ENCODE measurements at regions not wholly inside any gene's neighbourhood (a gene's known extent, or its start where the extent isn't known, plus 50 kb on each side); places are given as distances from the start of the nearest gene placed in this dataset.
"Not testable (repeated sequence)": the region's sequence is repeated elsewhere in the genome, so short reads cannot be mapped to it uniquely, and the experiment has no call there.

GRCh38 chr10:28186887-28187578, 115.8 kb downstream of the MPP7 start:
- DNase-seq: no peak

DNA sequence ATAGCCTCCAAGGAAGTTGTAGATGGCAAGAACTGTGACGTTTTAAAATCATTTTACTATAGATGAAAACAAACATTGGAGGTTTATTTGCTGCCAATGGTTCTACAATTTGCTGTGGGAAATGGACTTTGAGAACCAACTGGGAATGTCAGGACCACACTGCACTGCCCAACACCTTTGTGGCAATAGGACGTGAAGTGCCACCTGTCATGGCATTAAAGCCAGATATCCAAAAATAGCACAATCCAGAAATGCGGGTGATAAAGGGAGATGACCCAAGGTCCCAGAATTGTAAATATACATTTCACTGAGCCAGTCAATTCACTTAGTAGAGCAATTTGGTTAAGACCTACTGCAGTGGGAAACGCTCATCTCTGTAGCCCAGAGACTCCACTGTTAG, 116.4 kb downstream of the MPP7 start:
- no peak for DNase-seq

- no peak for DNase-seq
Measured at GRCh38 chr10:28184810-28185209, 118.1 kb downstream of the MPP7 start.

DNA sequence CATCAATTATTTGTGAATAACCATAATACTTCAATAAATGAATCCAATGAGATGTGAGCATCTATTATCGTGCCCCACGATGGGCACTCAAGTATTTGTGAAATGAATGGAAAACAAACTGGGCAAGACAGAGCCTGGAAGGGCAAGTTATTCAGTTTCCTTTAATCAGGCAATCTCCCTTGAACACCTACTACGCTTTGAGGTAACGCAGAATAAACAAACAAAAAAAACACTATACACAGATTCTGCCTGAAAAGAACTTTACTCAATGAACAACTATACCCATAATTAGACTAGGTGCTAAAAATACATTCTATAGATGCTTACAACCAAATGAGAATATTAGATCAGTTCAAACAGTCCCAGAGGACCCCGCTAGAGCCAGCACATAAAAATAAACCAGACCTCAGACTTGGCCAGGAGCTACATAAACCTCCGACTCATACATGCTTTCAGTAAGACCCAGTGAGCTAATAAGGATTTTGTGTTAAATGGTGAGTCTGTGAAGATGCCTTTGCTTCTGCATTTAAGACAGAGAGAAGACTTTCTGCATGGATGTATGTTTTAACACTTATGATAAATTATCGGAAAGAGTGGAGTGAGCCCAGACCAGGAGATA, 121.3 kb downstream of the MPP7 start:
- no peak for DNase-seq

- no peak for DNase-seq
Measured at GRCh38 chr10:28180654-28181053, 122.2 kb downstream of the MPP7 start.

DNA sequence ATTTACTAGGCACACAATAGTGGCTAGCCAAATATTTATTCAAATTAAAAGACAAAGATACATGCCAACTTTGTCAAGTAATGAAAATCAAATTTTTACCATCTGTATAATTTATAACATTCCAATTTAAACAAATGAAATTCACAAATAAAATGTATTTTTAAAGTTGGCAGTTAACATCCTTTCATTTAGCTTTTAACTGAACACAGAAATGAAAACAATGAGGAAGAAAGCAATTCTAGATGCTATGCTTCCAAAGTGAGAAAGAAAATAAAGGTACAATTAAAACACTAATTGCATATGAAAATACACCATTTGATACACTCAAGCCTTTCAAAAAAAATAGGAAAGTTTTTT, 123.1 kb downstream of the MPP7 start:
- DNase-seq: no peak

DNA sequence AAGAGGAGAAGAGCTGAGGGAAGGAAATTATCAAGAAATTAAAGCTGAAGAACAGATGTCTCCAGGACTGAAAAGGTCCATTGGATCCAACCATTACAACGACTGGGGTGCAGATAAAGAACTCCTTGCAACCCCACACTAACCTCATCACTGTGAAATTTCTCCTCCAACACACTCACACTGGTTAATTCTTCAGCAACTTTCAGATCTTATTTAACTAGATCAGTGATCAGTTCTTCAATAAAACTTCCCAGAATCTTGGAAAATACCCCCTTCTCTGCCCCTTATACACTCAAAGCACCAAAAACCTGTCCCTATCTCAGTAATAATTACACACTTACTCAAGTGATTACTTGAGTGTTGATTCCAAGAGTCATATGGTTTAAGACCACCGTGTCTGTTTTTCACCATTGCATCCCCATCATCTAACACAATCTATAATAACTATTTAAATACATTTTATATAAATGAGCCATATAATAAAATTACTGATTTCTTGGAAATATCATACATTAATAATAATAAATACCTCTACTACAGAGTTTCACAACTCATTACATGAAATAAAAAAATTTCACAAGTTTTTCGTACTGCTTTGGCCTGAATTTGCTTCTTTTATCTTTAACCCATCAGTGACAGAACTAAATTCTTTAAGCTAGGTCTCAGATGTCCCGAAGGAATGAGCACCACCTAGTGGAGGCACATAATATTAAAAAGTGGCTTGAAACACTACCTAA, 123.7 kb downstream of the MPP7 start:
- DNase-seq: no peak

DNA sequence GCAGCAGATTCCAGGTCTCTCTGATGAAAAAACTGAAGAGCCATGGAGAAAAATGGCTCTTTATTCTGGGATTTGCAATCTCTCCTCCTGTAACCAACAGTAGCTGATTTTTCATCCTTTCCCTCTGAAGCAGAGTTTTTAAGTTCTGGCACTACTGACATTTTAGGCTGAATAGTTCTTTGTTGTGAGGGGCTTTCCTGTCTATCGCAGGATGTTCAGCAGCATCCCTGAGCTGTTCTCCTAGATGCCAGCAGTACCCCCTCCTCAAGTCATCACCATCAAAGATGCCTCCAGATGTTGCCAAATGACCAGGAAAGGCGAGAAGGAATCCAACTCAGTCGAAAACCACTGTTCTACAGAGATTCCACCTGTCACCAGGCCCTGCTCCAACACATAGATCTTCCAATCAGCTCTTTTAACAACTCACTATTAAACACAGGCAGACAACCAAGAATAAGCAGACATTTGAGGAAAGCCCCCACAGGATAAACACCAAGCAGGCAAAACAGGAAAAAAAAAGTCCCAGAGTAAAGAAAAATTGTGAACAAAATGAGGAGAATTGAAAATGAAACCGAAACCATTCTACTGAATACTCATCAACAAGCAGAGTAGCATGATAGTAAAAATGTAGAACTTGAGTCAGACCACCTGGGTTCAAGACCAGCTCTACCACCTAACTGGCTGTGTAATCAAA, 124.8 kb downstream of the MPP7 start:
- no peak for DNase-seq

- DNase-seq: not testable (repeated sequence)
Measured at GRCh38 chr10:28176498-28176897, 126.4 kb downstream of the MPP7 start.

DNA sequence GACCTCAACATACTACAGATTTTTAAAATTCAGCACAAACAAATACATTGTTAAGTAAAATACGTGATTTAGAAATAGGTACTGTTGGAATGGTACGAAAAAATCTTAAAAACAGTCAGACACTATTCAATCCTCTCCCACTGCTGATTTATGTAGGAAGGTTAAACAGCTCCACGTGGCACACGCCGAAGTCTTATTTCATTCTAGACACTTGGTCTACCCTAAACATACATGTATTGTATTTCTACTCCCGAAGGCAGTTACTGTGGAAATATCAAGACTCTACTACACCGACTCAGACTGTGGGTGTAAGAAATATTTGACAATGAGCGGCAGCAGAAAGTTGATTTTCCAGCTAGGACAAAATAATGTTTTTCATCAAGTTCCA, 130.6 kb downstream of the MPP7 start:
- DNase-seq: no peak

DNA sequence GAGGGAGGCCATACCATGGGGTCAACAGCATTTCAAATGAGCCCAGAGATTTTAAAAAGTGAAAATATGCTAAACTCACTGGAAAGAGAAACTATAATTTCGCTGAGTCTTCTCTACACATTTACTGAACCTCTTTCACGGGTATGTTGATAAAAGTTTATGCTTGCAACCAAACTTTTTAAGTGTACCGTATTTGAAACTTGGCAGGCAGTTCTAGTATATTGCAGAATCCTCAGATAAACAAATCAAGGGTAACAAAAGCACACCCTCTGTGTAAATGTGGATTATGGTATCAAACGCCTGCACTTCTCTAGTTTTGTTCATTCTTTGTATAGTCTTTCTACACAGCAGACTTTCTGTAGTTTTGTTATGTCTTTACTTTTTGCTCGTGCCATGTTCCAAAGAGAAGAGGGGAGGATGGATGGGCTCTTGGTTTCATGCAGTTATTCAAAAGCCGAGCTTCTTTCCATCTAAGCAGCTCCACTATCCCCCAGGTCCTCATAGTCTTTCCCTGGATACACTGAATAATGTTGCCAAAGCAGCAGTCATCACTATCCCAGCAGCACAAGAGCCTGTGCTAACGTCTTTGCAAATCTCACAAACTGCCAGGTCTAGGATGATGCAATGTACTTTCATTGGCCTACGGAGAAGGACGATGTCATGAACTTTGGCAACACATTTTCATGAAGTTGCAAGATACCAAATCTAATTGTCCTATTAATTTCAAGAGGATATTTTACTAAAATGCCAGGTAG, 131.2 kb downstream of the MPP7 start:
- DNase-seq: no peak

- no peak for DNase-seq
Measured at GRCh38 chr10:28169525-28169924, 133.3 kb downstream of the MPP7 start.

GRCh38 chr10:28160866-28161405, 141.9 kb downstream of the MPP7 start:
- no peak for DNase-seq

- DNase-seq: no peak
Measured at GRCh38 chr10:28157379-28157778, 145.5 kb downstream of the MPP7 start.

- DNase-seq: no peak
Measured at GRCh38 chr10:28155726-28156125, 147.1 kb downstream of the MPP7 start.

DNA sequence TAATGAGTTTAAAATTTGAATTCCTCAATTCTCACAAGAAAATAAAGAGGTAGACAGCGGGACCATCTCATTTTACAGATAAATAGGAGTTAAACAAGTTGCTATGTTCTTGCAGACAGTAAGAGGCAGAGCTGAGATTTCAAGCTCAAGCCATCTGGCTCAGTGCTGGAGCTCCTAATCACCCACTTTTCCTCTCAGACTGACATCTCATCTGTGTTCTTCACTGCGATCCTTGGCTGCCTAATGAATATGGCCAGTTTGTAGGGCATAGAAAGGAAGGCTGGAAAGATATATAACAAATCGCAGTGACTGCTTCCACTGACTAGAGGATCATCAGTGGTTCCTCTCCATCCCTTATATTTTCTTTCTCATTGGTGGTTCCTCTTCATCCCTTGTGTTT, 151.2 kb downstream of the MPP7 start:
- DNase-seq: no peak

- DNase-seq: no peak
Measured at GRCh38 chr10:28149746-28150145, 150.9 kb upstream of the ODAD2 start.

GRCh38 chr10:28147706-28148105, 148.8 kb upstream of the ODAD2 start:
- no peak for DNase-seq

DNA sequence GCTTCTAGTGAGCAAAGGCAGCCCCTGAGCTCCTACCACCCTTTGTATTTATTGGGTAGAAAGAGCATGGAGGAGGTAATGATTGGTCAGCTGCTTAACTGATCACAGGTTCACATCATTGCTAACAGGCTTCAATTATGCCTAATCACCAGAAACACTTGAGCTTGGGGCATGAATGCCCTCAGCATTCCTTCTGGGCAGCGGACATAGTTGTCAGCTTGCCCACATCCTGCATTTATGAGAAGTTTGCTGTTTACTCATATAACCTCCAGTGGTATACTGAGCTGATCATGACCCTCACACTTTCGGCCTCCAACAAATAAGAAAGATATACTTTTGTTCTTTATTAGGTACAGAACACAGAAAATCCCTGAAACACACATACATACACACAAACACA, 140.3 kb upstream of the ODAD2 start:
- DNase-seq: no peak

DNA sequence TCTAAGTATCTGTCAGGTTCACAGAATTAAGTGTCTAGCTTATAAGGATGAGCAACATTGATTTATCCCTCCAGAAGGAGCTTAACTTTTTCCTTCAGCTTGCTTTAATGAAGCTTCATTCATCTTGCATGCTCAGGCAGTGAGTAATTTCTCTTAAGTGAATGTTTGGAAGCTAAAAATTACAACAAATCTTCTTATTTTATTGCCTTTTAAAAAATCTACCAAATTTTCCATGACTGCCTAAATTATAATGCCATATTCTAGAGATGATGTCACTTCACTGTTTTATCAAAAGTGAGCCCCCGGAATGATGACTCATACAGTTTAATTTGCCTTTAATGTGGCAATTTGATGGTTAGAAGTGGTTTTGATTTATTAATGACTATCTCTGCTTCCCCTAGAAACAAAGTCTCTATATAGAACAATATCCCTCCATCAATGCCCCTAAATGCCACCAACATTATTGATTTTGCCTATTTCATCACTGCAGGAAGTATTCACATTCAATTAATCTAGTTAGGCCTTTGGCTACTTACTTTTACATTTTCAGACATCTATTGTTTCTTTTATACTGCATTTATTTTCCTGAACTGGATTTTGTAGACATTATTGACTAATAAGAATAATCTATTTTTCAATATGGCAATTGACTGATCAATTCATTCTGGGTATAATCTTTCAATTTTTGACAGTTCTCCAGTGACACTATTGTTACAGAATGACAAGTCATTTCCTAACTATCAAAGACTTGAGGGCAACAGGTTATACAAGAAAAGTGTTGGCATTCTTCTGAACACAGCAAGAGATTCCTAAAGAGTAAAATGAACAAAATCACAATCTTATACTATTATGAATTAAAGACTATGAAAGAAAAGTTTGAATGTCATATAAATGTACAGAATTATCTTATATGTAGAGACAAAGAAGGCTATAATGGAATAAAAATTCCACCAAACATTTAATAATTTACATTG, 139.3 kb upstream of the ODAD2 start:
- DNase-seq: no peak

GRCh38 chr10:28135258-28135657, 136.4 kb upstream of the ODAD2 start:
- DNase-seq: no peak

DNA sequence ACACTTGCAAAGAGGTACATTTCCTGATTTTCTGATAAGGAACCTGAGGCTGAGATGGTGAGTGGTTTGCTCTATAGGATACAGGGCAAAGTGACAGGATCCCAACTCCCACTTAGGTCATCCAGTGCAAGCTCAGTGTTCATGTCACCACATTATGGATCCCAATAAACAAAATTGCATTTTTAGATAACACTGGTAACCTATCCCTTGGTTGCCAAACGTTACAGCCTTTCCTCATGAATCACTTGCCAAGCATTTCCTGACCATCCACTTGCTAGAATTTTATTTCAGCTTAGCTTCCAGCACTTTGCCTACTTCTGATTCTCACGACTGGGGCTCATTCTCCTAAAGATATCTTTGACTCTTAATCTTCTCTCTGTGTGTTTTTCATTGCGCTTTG, 131.4 kb upstream of the ODAD2 start:
- DNase-seq: no peak

Measured in NCI-H524 treated with DMSO at 0.1 percent for 48 hours (cell line).